Neural progenitor cell (in vitro differentiated cells): ENCODE measurements at regions not wholly inside any gene's neighbourhood (a gene's known extent, or its start where the extent isn't known, plus 50 kb on each side); places are given as distances from the start of the nearest gene placed in this dataset.

Experiments used
- DNase-seq: peaks from one replicate; pipeline ENCODE4 v3.0.0-alpha.2; 2016; ENCODE audit warnings: low spot score
- H2AFZ ChIP-seq: fragments of 200-600 bp; sonication (generic); replicated peaks from 2 replicates; pipeline ENCODE4 v1.6.1; 2016; ENCODE audit warnings: antibody characterized with exemption
- H3F3A ChIP-seq: fragments of 200-600 bp; sonication (generic); 2 replicates; pipeline ENCODE4 v1.6.1; 2016; ENCODE audit warnings: antibody characterized with exemption, low read depth
- H3K27ac ChIP-seq: fragments of 200-600 bp; sonication (generic); 2 replicates; pipeline ENCODE4 v1.5.1; 2016; ENCODE audit warnings: mild to moderate bottlenecking
- H3K27me3 ChIP-seq: fragments of 200-600 bp; sonication (generic); 2 replicates; pipeline ENCODE4 v1.6.1; 2016; ENCODE audit warnings: mild to moderate bottlenecking, moderate library complexity
- H3K36me3 ChIP-seq: fragments of 200-600 bp; sonication (generic); 2 replicates; pipeline ENCODE4 v1.5.1; 2016
- H3K4me1 ChIP-seq: fragments of 200-600 bp; sonication (generic); 2 replicates; pipeline ENCODE4 v1.6.1; 2016; ENCODE audit warnings: mixed run types
- H3K4me2 ChIP-seq: fragments of 200-600 bp; sonication (generic); 2 replicates; pipeline ENCODE4 v1.6.1; 2016
- H3K4me3 ChIP-seq: fragments of 200-600 bp; sonication (generic); 2 replicates; pipeline ENCODE4 v1.5.1; 2016
- H3K79me2 ChIP-seq: fragments of 200-600 bp; sonication (generic); 2 replicates; pipeline ENCODE4 v1.6.1; 2016; ENCODE audit warnings: low read depth
- H3K9ac ChIP-seq: fragments of 200-600 bp; sonication (generic); 2 replicates; pipeline ENCODE4 v1.6.1; 2016
- H3K9me3 ChIP-seq: fragments of 200-600 bp; sonication (generic); 2 replicates; pipeline ENCODE4 v1.5.1; 2016; ENCODE audit warnings: low read depth
- H4K20me1 ChIP-seq: fragments of 200-600 bp; sonication (generic); 2 replicates; pipeline ENCODE4 v1.6.1; 2016; ENCODE audit warnings: low read depth
- H3K27ac Mint-ChIP-seq: 3 replicates; pipeline ENCODE4 v1.8.0; 2021; ENCODE audit warnings: mixed read lengths
- H3K27me3 Mint-ChIP-seq: 2 replicates; pipeline ENCODE4 v1.8.0; 2022; ENCODE audit warnings: low read depth, mild to moderate bottlenecking, inconsistent platforms, moderate library complexity, mixed read lengths; ENCODE audit not compliant: insufficient read depth
- H3K36me3 Mint-ChIP-seq: 3 replicates; pipeline ENCODE4 v1.8.0; 2021; ENCODE audit warnings: mixed read lengths
- H3K4me1 Mint-ChIP-seq: 3 replicates; pipeline ENCODE4 v1.8.0; 2021; ENCODE audit warnings: mixed read lengths
- H3K4me3 Mint-ChIP-seq: 3 replicates; pipeline ENCODE4 v1.8.0; 2021; ENCODE audit warnings: mild to moderate bottlenecking, moderate library complexity, mixed read lengths
- H3K9me3 Mint-ChIP-seq: 3 replicates; pipeline ENCODE4 v1.8.0; 2020; ENCODE audit warnings: mixed read lengths
- CTCF ChIP-seq: fragments of 200-600 bp; sonication (generic); IDR thresholded peaks from 2 replicates; pipeline ENCODE4 v1.5.1; 2017; ENCODE audit warnings: antibody characterized with exemption, mild to moderate bottlenecking
- EZH2 ChIP-seq: fragments of 200-600 bp; sonication (generic); IDR thresholded peaks from 2 replicates; pipeline ENCODE4 v1.6.1; 2017; ENCODE audit warnings: antibody characterized with exemption, mild to moderate bottlenecking, moderate library complexity
- EZH2phosphoT487 ChIP-seq: fragments of 200-600 bp; sonication (generic); IDR thresholded peaks from 2 replicates; pipeline ENCODE4 v1.6.1; 2017; ENCODE audit warnings: antibody characterized with exemption

GRCh38 chr14:22280497-22281316, 308.3 kb downstream of the DAD1 start:
- H3K4me1 ChIP-seq: no peaks in the 10 kb centered on the region
- no peak for DNase-seq
- H3K36me3 Mint-ChIP-seq: no peaks in the 10 kb centered on the region
- no peak overlapping the region for H3K4me2 ChIP-seq
- no peaks in the 10 kb centered on the region for H3K79me2 ChIP-seq
- no peaks in the 10 kb centered on the region for H3K36me3 ChIP-seq
- H3F3A ChIP-seq: no peaks in the 10 kb centered on the region
- H3K9me3 ChIP-seq: no peaks in the 10 kb centered on the region
- no peak overlapping the region for H3K27ac ChIP-seq
- H3K4me3 Mint-ChIP-seq: no peak overlapping the region
- H4K20me1 ChIP-seq: no peaks in the 10 kb centered on the region
- H3K27ac Mint-ChIP-seq: peak overlapping the region; percentile 44
- H3K4me1 Mint-ChIP-seq: peaks cover 14% of the 10 kb centered on the region
- no peaks in the 10 kb centered on the region for H3K9me3 Mint-ChIP-seq
- no peak overlapping the region for H3K9ac ChIP-seq
- peaks cover 3% of the 10 kb centered on the region for H3K27me3 Mint-ChIP-seq
- H3K4me3 ChIP-seq: no peak overlapping the region
- no peak for TF ChIP-seq CTCF
- TF ChIP-seq EZH2phosphoT487: no peak
- no peak for TF ChIP-seq EZH2
- H2AFZ ChIP-seq: no peak overlapping the region
- no peaks in the 10 kb centered on the region for H3K27me3 ChIP-seq

- Mint-ChIP-seq H3K27me3 (peaks cover 4% of the 10 kb centered on the region), H3K4me1 (peaks cover 24% of the 10 kb centered on the region), H3K36me3 (no peaks in the 10 kb centered on the region), H3K27ac (no peak overlapping the region), H3K9me3 (no peaks in the 10 kb centered on the region), H3K4me3 (no peak overlapping the region)
- H3K4me1 ChIP-seq: peaks cover 7% of the 10 kb centered on the region
- H3K4me2 ChIP-seq: no peak overlapping the region
- TF ChIP-seq EZH2 (no peak), CTCF (peak; percentile 84), EZH2phosphoT487 (no peak)
- H3K9ac ChIP-seq: no peak overlapping the region
- H3K9me3 ChIP-seq: no peaks in the 10 kb centered on the region
- peaks cover 3% of the 10 kb centered on the region for H3F3A ChIP-seq
- H4K20me1 ChIP-seq: no peaks in the 10 kb centered on the region
- no peak overlapping the region for H3K27ac ChIP-seq
- peak; percentile 34 for DNase-seq
- no peaks in the 10 kb centered on the region for H3K79me2 ChIP-seq
- no peak overlapping the region for H3K4me3 ChIP-seq
- no peaks in the 10 kb centered on the region for H3K36me3 ChIP-seq
- no peaks in the 10 kb centered on the region for H3K27me3 ChIP-seq
- peak overlapping the region; percentile 86 for H2AFZ ChIP-seq
Observed at GRCh38 chr14:22276913-22277816, 311.9 kb downstream of the DAD1 start.

GRCh38 chr14:22271838-22272799, 316.9 kb downstream of the DAD1 start:
- Mint-ChIP-seq H3K27me3 (peaks cover 6% of the 10 kb centered on the region), H3K9me3 (no peaks in the 10 kb centered on the region)
- H3K9ac ChIP-seq: no peak overlapping the region

More at GRCh38 chr14:22271838-22272799, 316.9 kb downstream of the DAD1 start:
- peaks cover 9% of the 10 kb centered on the region for H3F3A ChIP-seq
- H3K27ac ChIP-seq: no peak overlapping the region
- H3K79me2 ChIP-seq: no peaks in the 10 kb centered on the region
- TF ChIP-seq EZH2phosphoT487: no peak
- TF ChIP-seq EZH2: no peak
- TF ChIP-seq CTCF: no peak
- no peaks in the 10 kb centered on the region for H3K9me3 ChIP-seq
- no peaks in the 10 kb centered on the region for H3K27me3 ChIP-seq
- H3K4me3 ChIP-seq: no peak overlapping the region
- Mint-ChIP-seq H3K4me3 (no peak overlapping the region), H3K4me1 (peaks cover 22% of the 10 kb centered on the region), H3K27ac (peak overlapping the region; percentile 21), H3K36me3 (no peaks in the 10 kb centered on the region)
- H4K20me1 ChIP-seq: no peaks in the 10 kb centered on the region
- peaks cover 13% of the 10 kb centered on the region for H3K4me1 ChIP-seq
- peak; percentile 36 for DNase-seq
- H3K36me3 ChIP-seq: no peaks in the 10 kb centered on the region
- peak overlapping the region; percentile 50 for H3K4me2 ChIP-seq
- H2AFZ ChIP-seq: no peak overlapping the region
